ENCODE measurements at regions not wholly inside any gene's neighbourhood (a gene's known extent, or its start where the extent isn't known, plus 50 kb on each side); places are given as distances from the start of the nearest gene placed in this dataset.

- TF ChIP-seq POLR2AphosphoS5 (IDR thresholded peaks at IDR 0.05) (no peak), POLR2A (IDR thresholded peaks at IDR 0.05; ENCODE audit: low read depth) (no peak), CTCF (IDR thresholded peaks at IDR 0.05) (no peak)
Observed at GRCh38 chr3:71978150-71978721, 193.3 kb upstream of the PROK2 start.

All from esophagus muscularis mucosa (tissue), 3 donors.